Kidney (tissue), 13 donors: ENCODE measurements at regions not wholly inside any gene's neighbourhood (a gene's known extent, or its start where the extent isn't known, plus 50 kb on each side); places are given as distances from the start of the nearest gene placed in this dataset.
"Not testable (repeated sequence)": the region's sequence is repeated elsewhere in the genome, so short reads cannot be mapped to it uniquely, and the experiment has no call there.

Experiments used
- DNase-seq, 5 donors: peaks; one replicate each; pipeline ENCODE4 v3.0.0-alpha.2; 2013 to 2020
- FAIRE-seq: peaks from 2 replicates; lab custom pipeline; 2012; peaks lifted over from hg19 to GRCh38; lab: Jason Lieb, UNC
- H3K27ac ChIP-seq, 2 donors: one replicate each; pipeline ENCODE4 v1.7.0; 2013; ENCODE audit warnings: low read depth in 2 of 2, low read length in 2 of 2, inconsistent platforms in 1 of 2
- H3K27me3 ChIP-seq: one replicate; pipeline ENCODE4 v1.7.1; 2013; ENCODE audit warnings: low read length, inconsistent platforms; ENCODE audit not compliant: control insufficient read depth, insufficient read depth
- H3K36me3 ChIP-seq, 3 donors: one replicate each; pipeline versions ENCODE4 v1.7.0 to v1.7.1; 2013; ENCODE audit warnings: low read length in 3 of 3, control low read depth in 1 of 3, inconsistent platforms in 1 of 3; ENCODE audit not compliant: insufficient read depth in 3 of 3, control insufficient read depth in 2 of 3
- H3K4me1 ChIP-seq, 3 donors: one replicate each; pipeline versions ENCODE4 v1.7.0 to v1.7.1; 2013; ENCODE audit warnings: low read length in 3 of 3, inconsistent platforms in 1 of 3, low read depth in 1 of 3; ENCODE audit not compliant: control insufficient read depth in 2 of 3, insufficient read depth in 2 of 3
- H3K4me3 ChIP-seq, 3 donors: one replicate each; pipeline versions ENCODE4 v1.7.0 to v1.8.1; 2013; ENCODE audit warnings: low read length in 3 of 3, control low read depth in 1 of 3, inconsistent platforms in 1 of 3
- H3K9ac ChIP-seq, 3 donors: one replicate each; pipeline versions ENCODE4 v1.7.0 to v1.7.1; 2013; ENCODE audit warnings: low read length in 3 of 3, control low read depth in 1 of 3, inconsistent platforms in 1 of 3
- H3K9me3 ChIP-seq, 3 donors: one replicate each; pipeline versions ENCODE4 v1.7.0 to v1.7.1; 2013; ENCODE audit warnings: low read length in 3 of 3, control low read depth in 1 of 3, inconsistent platforms in 1 of 3; ENCODE audit not compliant: control insufficient read depth in 2 of 3, insufficient read depth in 1 of 3
- intact Hi-C: fragments of 100-400 bp; cut with DNase I; formaldehyde crosslinking; loops from one replicate; pipeline ENCODE4 v1.11.1; 2022
- TF ChIP-seq, protein P1 (sequence below): IDR thresholded peaks from 3 replicates; pipeline ENCODE4 v1.5.1; 2012; ENCODE audit warnings: mild to moderate bottlenecking, moderate library complexity, borderline replicate concordance; ENCODE audit not compliant: insufficient read depth; ENCODE audit errors: extremely low read depth
- donor health status: control.
- donor health status: control.
- donor health status: control.
- donor health status: control.
- donor health status: control.
- donor health status: DM: yes; HTN: yes; CAD: no.
- donor health status: Normal renal cell carcinoma (clear cell type).

DNA sequence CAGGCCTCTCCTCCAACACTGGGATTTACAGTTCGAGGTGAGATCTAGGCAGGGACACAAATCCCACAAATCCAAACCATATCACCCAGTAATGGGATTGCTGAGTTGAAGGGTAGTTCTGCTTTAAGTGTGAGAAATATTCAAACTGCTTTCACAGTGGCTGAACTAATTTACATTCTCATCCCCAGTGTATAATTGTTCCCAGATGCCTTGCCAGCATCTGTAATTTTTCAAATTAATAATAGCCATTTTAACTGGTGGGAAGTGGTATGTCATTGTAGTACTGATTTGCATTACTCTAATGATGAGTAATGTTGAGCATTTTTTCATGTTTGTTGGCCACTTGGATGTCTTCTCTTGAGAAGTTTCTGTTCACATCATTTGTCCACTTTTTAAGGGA is 592.8 kb upstream of the GRM3 start:
- no peaks in the 10 kb centered on the region for H3K27me3 ChIP-seq
- H3K9me3 ChIP-seq: no peaks in the 10 kb centered on the region
- H3K27ac ChIP-seq: no peak overlapping the region
- FAIRE-seq: no peak
- TF ChIP-seq, protein P1, sequence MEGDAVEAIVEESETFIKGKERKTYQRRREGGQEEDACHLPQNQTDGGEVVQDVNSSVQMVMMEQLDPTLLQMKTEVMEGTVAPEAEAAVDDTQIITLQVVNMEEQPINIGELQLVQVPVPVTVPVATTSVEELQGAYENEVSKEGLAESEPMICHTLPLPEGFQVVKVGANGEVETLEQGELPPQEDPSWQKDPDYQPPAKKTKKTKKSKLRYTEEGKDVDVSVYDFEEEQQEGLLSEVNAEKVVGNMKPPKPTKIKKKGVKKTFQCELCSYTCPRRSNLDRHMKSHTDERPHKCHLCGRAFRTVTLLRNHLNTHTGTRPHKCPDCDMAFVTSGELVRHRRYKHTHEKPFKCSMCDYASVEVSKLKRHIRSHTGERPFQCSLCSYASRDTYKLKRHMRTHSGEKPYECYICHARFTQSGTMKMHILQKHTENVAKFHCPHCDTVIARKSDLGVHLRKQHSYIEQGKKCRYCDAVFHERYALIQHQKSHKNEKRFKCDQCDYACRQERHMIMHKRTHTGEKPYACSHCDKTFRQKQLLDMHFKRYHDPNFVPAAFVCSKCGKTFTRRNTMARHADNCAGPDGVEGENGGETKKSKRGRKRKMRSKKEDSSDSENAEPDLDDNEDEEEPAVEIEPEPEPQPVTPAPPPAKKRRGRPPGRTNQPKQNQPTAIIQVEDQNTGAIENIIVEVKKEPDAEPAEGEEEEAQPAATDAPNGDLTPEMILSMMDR: no peak
- DNase-seq: no peak
- no peaks in the 10 kb centered on the region for H3K36me3 ChIP-seq
- H3K4me1 ChIP-seq: no peaks in the 10 kb centered on the region
- H3K4me3 ChIP-seq: no peak overlapping the region
- no peak overlapping the region for H3K9ac ChIP-seq
- intact Hi-C loops: no loop called here

DNA sequence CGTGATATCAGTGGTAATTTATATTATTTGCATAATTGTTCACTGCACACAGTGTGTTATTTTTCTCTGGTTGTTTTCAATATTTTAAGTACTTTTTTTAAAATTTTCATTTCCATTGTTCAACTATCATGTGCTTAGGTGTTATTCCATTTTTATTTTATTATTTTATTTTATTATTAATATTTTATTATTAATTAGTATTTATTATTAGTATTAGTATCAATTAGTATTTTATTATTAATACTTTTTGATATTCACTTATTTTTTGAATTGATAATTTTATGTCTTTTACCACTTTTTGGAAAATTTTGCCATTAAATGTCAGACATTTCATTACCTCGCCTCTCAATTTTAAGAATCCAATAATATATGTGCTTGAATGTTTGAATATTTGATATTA is 593.8 kb upstream of the GRM3 start:
- TF ChIP-seq, protein P1: no peak
- Histone ChIP-seq H3K36me3 (no peaks in the 10 kb centered on the region), H3K9ac (no peak overlapping the region), H3K4me1 (no peaks in the 10 kb centered on the region), H3K4me3 (no peak overlapping the region), H3K9me3 (no peaks in the 10 kb centered on the region), H3K27ac (no peak overlapping the region), H3K27me3 (no peaks in the 10 kb centered on the region)
- intact Hi-C loops: no loop called here
- DNase-seq (no peak), FAIRE-seq (peak; percentile 88)

DNA sequence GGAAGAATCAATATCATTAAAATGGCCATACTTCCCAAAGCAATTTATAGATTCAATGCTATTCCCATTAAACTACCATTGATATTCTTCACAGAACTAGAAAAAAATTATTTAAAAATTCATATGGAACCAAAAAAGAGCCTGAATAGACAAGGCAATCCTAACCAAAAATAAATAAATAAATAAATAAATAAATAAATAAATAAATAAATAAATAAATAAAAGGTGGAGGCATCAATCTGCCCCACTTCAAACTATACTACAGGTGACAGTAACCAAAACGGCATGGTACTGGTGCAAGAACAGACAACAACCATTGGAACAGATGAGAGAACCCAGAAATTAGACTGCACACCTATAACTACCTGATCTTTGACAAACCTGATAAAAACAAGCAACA is 598.5 kb upstream of the GRM3 start:
- not testable (repeated sequence) for H3K9me3 ChIP-seq

DNA sequence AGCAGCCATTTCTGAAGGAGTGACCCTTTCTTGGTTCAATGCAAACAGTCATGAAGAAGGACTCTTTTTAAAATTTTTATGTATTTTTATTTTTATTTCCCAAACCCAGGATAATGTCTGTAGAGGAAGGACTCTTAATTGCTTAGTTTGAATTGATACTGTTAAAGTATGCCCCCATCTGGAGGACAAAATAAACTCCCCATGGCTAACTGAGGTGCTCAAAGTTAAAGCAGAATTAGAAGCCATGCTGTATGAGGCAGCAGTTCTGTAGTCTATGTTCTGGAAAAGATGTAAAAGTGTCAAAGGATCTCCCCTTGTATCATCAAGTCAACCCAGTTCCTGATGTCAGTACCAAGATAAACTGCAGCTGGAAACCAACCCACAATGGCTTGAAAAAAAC is 617.9 kb upstream of the GRM3 start:
- Histone ChIP-seq H3K36me3 (no peaks in the 10 kb centered on the region), H3K9ac (no peak overlapping the region), H3K4me1 (no peaks in the 10 kb centered on the region), H3K27ac (no peak overlapping the region), H3K27me3 (no peaks in the 10 kb centered on the region), H3K9me3 (peaks cover 0 to 2% (median 0%) of the 10 kb centered on the region in 3 donors), H3K4me3 (no peak overlapping the region)
- intact Hi-C loops: no loop called here
- TF ChIP-seq, protein P1: no peak
- DNase-seq (no peak), FAIRE-seq (no peak)

More for the DNA sequence above, 598.5 kb upstream of the GRM3 start:
- H3K36me3 ChIP-seq, H3K9ac ChIP-seq, intact Hi-C loops, H3K4me3 ChIP-seq, H3K27ac ChIP-seq, FAIRE-seq, H3K27me3 ChIP-seq, DNase-seq, H3K4me1 ChIP-seq: not testable (repeated sequence)
